GM20000 (cell line): ENCODE measurements at regions not wholly inside any gene's neighbourhood (a gene's known extent, or its start where the extent isn't known, plus 50 kb on each side); places are given as distances from the start of the nearest gene placed in this dataset.

ENCODE experiments used
- DNase-seq: peaks from one replicate; pipeline ENCODE4 v3.0.0; 2012; ENCODE audit warnings: low spot score
- TF ChIP-seq, protein P1 (sequence below): IDR thresholded peaks from 2 replicates; pipeline ENCODE4 v1.5.1; 2012; ENCODE audit warnings: mild to moderate bottlenecking, control low read depth; ENCODE audit errors: extremely low read depth, missing control alignments

DNA sequence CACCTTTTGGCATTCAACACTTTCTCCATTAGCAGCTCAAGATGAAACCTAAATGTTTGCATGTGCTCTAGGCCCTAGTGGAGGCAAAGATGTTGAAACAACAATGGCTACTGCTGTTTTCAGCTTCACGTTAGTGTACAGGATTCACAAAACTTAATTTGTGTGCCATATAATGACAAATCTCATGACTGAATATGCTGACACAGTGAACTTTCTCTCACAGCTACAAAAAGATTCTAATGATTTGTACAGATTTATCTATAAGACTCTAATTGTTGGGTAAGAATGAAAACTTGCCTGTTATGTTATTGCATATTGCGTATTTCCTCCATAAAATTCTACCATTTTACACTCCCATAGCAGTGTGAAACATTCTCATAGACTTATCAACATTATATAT lies 97.5 kb downstream of the CETN3 start:
- TF ChIP-seq, protein P1, sequence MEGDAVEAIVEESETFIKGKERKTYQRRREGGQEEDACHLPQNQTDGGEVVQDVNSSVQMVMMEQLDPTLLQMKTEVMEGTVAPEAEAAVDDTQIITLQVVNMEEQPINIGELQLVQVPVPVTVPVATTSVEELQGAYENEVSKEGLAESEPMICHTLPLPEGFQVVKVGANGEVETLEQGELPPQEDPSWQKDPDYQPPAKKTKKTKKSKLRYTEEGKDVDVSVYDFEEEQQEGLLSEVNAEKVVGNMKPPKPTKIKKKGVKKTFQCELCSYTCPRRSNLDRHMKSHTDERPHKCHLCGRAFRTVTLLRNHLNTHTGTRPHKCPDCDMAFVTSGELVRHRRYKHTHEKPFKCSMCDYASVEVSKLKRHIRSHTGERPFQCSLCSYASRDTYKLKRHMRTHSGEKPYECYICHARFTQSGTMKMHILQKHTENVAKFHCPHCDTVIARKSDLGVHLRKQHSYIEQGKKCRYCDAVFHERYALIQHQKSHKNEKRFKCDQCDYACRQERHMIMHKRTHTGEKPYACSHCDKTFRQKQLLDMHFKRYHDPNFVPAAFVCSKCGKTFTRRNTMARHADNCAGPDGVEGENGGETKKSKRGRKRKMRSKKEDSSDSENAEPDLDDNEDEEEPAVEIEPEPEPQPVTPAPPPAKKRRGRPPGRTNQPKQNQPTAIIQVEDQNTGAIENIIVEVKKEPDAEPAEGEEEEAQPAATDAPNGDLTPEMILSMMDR, result no peak
- DNase-seq, result no peak

DNA sequence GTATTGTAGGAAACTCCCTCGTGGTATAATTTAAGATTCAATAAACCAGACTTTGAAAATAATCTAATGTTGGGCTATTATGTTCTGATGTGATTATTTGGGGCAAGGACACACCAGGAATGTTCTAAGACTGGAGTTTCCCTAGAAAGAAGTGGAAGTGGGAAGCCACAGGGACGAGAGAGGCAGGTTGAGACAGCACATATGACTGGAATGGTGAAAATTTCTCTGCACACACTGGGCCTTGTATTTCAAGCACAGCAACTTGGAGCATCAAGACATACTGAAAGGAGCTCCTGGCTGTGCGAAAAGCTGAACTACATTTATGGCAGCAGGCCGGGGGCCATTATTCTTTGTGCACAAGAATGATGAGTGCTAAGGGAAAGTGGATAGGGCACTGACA lies 98.2 kb downstream of the CETN3 start:
- TF ChIP-seq, protein P1, result no peak
- DNase-seq, result no peak

- DNase-seq, result no peak
Measured at GRCh38 chr5:90308787-90309585, 100.6 kb downstream of the CETN3 start.

DNA sequence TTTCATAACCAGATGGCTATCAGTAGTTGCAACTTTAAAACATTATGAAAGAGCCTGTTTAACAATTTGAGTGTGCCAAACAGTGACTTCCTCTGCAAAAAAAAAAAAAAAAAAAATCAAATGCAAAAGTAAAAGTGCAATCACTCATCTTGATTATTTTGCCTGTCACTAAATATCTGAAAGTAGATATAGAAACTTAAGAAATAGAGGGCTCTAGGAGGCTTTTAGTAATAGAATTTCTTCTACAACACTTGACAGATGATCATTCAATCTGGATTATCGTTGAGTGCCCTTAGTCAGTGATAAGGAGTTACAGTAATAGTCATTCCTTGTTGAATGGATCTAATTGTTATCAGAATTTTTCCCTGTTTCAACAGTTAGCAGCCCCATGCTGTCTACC lies 101.8 kb downstream of the CETN3 start:
- TF ChIP-seq, protein P1, result no peak

More at GRCh38 chr5:90308787-90309585, 100.6 kb downstream of the CETN3 start:
- TF ChIP-seq, protein P1, result no peak

DNA sequence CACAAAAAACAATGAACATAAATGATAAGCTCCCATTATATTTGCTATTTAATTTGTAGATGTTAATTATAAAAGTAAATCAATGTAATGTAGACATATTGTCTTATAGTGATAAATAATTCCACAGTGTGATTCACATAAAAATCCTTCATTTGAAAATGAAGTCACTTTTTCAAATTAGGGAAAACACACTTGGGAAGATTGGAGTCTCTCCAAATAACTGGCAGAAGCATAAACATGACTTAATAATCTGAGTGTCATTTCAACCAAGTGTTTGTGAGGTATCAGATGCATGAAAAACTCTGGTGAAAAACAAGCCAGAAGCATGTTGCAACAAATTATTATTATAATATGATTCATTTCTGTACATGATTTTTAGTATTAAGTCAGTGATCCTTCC lies 102.2 kb downstream of the CETN3 start:
- TF ChIP-seq, protein P1, result no peak
- no peak for DNase-seq

More for the DNA sequence above, 101.8 kb downstream of the CETN3 start:
- DNase-seq, result no peak

GRCh38 chr5:90306613-90307012 lies 102.9 kb downstream of the CETN3 start:
- no peak for DNase-seq
- TF ChIP-seq, protein P1, result no peak

GRCh38 chr5:90305041-90305720 lies 104.4 kb downstream of the CETN3 start:
- DNase-seq, result no peak
- TF ChIP-seq, protein P1, result no peak
